ENCODE measurements at regions not wholly inside any gene's neighbourhood (a gene's known extent, or its start where the extent isn't known, plus 50 kb on each side); places are given as distances from the start of the nearest gene placed in this dataset.

GRCh38 chr11:128407962-128408361, 179.4 kb downstream of the ETS1 start:
- DNase-seq (ENCODE audit: low read depth): peak; percentile 83
- H3K4me3 ChIP-seq (ENCODE audit: low read depth, low read length): no peak overlapping the region
- no peak for TF ChIP-seq CTCF (IDR thresholded peaks at IDR 0.05; ENCODE audit: insufficient read depth, low read depth, low read length)

DNA sequence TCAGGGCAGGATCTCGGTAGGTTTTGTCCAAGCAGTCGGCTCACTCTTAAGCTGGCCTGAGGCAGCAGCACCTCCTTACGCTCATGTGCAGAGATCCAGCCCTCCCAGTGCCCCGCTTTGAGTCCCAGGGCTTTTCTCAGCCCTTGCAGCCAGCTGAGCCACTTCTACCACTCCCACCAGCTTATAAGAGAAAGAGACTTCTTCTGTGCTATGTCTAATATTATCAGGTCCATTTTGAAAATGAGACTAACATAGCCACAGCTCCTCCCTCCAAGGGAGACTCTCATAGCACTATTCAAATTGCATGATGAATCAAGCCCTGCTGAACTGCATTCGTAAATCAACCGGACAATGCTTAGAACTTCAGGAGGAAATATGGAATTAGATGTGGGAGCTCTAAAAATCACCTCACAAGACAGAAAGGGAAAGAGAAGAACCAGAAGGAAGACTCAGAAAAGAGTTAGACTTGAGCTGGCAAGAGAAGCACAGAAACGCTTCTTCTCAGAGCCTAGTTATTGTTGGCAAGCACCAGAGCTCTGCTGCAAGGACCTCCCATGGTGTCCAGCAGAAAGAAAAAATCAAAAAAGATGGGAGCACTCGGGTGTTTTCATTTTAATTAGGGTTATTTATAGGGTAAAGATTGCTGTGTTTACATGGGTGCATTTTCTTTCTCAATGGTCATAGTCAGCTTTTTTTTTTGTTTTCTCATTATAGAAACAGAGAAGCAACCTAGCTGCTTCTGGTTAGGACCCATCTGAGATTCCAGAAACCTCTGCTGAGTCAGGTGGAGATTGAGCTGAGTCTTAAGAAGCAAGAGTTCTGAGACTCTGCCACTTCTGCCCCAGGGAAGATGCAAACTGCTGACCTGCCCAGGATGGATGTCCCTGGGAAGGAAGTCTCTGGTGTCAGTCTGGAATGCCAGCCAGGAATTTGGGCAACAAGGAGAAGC, 181.4 kb downstream of the ETS1 start:
- no peak overlapping the region for H3K4me3 ChIP-seq (ENCODE audit: low read depth, low read length)
- peak; percentile 57 for DNase-seq (ENCODE audit: low read depth)
- TF ChIP-seq CTCF (IDR thresholded peaks at IDR 0.05; ENCODE audit: insufficient read depth, low read depth, low read length): no peak

DNA sequence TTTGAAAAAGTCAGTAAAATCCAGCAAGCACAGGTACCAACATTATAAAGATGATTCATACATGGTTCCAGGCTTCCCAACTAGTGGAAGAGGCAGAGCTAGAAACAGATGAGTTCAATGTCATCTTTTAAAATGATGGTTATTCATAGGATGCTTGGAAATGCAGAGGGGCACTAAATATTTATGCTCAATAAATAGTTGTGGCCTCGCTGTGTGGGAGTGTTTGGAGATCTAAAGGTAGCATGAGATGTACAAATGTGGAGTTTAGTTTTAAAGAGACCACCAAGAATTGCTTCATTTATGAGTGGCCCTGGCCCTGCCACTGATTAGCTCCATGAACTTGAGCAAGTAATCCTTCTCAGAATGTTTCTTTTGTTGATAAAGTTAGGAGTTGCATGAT, 182.2 kb downstream of the ETS1 start:
- TF ChIP-seq CTCF (IDR thresholded peaks at IDR 0.05; ENCODE audit: insufficient read depth, low read depth, low read length): no peak
- H3K4me3 ChIP-seq (ENCODE audit: low read depth, low read length): no peak overlapping the region
- DNase-seq (ENCODE audit: low read depth): peak; percentile 40

DNA sequence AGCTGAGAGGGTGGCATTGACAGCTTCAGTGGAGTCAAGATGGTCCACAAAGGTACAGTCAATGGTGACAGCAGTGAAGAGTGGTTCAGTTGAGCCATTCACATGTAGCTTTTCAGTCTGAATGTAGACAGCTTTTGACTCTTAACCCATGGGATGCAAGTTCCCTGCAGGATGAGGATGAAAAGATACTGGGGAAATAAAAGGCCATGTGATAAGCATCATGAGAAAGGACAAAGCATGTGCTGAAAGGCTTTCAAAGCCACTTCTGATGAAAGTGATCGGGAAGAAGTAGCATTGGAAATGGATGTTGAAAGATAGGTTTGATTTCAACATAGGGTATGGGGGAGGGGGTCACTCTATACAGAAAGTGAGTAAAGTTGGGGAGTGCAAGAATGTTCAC, 182.9 kb downstream of the ETS1 start:
- no peak for TF ChIP-seq CTCF (IDR thresholded peaks at IDR 0.05; ENCODE audit: insufficient read depth, low read depth, low read length)
- DNase-seq (ENCODE audit: low read depth): no peak

GRCh38 chr11:128400382-128401203, 186.8 kb downstream of the ETS1 start:
- TF ChIP-seq CTCF (IDR thresholded peaks at IDR 0.05; ENCODE audit: insufficient read depth, low read depth, low read length): no peak
- DNase-seq (ENCODE audit: low read depth): peak; percentile 82

More for the DNA sequence above, 182.9 kb downstream of the ETS1 start:
- H3K4me3 ChIP-seq (ENCODE audit: low read depth, low read length): no peak overlapping the region

GRCh38 chr11:128399251-128400121, 187.9 kb downstream of the ETS1 start:
- H3K4me3 ChIP-seq (ENCODE audit: low read depth, low read length): no peak overlapping the region
- TF ChIP-seq CTCF (IDR thresholded peaks at IDR 0.05; ENCODE audit: insufficient read depth, low read depth, low read length): no peak
- DNase-seq (ENCODE audit: low read depth): peak; percentile 83

More at GRCh38 chr11:128400382-128401203, 186.8 kb downstream of the ETS1 start:
- no peak overlapping the region for H3K4me3 ChIP-seq (ENCODE audit: low read depth, low read length)

Measured in fibroblast of villous mesenchyme (primary cell).